Fibroblast of villous mesenchyme (primary cell): ENCODE measurements at regions not wholly inside any gene's neighbourhood (a gene's known extent, or its start where the extent isn't known, plus 50 kb on each side); places are given as distances from the start of the nearest gene placed in this dataset.
A peak's percentile ranks its signal among the peaks of the same experiment; 100 is the strongest.

ENCODE experiments used
- DNase-seq: peaks from one replicate; pipeline ENCODE4 v3.0.0-alpha.2; 2010; ENCODE audit warnings: low read depth
- H3K4me3 ChIP-seq: 2 replicates; pipeline ENCODE4 v1.5.1; 2011; ENCODE audit warnings: low read depth, mild to moderate bottlenecking, low read length
- CTCF ChIP-seq: IDR thresholded peaks from 2 replicates; pipeline ENCODE4 v1.5.1; 2012; ENCODE audit warnings: low read depth, mild to moderate bottlenecking, low read length; ENCODE audit not compliant: insufficient read depth

- H3K4me3 ChIP-seq, result no peak overlapping the region
- no peak for DNase-seq
- TF ChIP-seq CTCF, result no peak
These were observed 79.3 kb upstream of the FAM98A start for GRCh38 chr2:33678436-33678835.

GRCh38 chr2:33673937-33674336 lies 74.8 kb upstream of the FAM98A start:
- DNase-seq, result peak; percentile 15
- TF ChIP-seq CTCF, result peak; percentile 6
- no peak overlapping the region for H3K4me3 ChIP-seq

GRCh38 chr2:33672896-33673295 lies 73.8 kb upstream of the FAM98A start:
- DNase-seq, result no peak
- H3K4me3 ChIP-seq, result no peak overlapping the region
- TF ChIP-seq CTCF, result no peak

DNA sequence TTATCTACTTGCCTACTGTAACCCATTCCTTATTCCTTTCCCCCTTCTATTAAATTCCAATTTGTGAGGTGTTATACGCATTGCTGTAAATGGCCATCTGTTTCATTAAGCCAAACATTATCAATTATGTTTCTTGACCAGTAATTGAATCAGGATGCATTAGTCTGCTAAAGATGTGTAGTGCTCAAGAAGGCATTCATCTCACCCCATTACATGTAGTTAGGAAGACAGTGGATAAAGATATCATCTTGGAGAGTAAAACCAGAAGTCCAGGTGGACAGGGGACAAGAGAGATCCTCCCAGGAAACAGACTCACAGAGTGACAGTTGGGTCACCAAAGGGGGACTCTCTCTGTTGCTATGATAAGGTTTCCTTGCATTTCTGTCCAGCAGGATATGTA lies 73.3 kb upstream of the FAM98A start:
- no peak overlapping the region for H3K4me3 ChIP-seq
- TF ChIP-seq CTCF, result no peak
- DNase-seq, result no peak

- no peak overlapping the region for H3K4me3 ChIP-seq
- TF ChIP-seq CTCF, result no peak
- DNase-seq, result no peak
These were observed 72.1 kb upstream of the FAM98A start for GRCh38 chr2:33671198-33671597.

GRCh38 chr2:33670392-33670937 lies 71.4 kb upstream of the FAM98A start:
- no peak for DNase-seq
- no peak overlapping the region for H3K4me3 ChIP-seq
- TF ChIP-seq CTCF, result no peak

DNA sequence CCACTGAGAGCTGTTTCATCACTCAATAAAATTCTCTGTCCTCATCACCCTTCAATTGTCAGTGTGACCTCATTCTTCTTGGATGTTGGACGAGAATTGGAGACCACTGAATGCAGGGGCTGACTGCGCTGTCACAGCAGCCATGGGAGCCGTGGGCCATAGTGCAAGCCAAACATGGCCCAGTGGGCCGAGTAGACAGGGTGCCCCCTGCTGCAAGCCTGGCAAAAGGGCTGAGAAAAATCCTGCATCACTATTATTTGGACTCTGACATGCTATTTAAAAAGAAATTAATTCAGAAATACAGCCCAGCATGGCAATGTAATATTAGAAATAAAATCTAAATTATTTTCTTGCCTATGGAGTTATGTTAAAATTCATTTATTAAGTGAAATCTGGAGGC lies 67.8 kb upstream of the FAM98A start:
- DNase-seq, result no peak
- TF ChIP-seq CTCF, result no peak
- no peak overlapping the region for H3K4me3 ChIP-seq
